HEK293 (cell line): ENCODE measurements at regions not wholly inside any gene's neighbourhood (a gene's known extent, or its start where the extent isn't known, plus 50 kb on each side); places are given as distances from the start of the nearest gene placed in this dataset.

Experiments
- CTCF ChIA-PET: fragments of 350-600 bp; formaldehyde crosslinking; extraction: SDS; loops from one replicate; lab custom pipeline; 2021; ENCODE audit warnings: antibody characterized with exemption; lab: Yijun Ruan, JAX
- POLR2A ChIA-PET: fragments of 300-600 bp; formaldehyde crosslinking; extraction: SDS; loops from one replicate; lab custom pipeline; 2020; ENCODE audit warnings: antibody characterized with exemption, inconsistent platforms; lab: Yijun Ruan, JAX
- H3K27ac ChIP-seq: fragments of 200-500 bp; sonication (Bioruptor generic); 2 replicates; pipeline ENCODE4 v1.5.1; 2014; ENCODE audit warnings: low read depth, low read length, control low read depth, inconsistent platforms; ENCODE audit errors: extremely low read depth
- H3K36me3 ChIP-seq, 2 experiments: fragments of 200-500 bp in 1 of 2; sonication (Bioruptor generic) in 1 of 2; 1 replicate in 1 of 2; 2 replicates in 1 of 2; pipeline ENCODE4 v1.5.1; 2014 to 2017; ENCODE audit warnings: inconsistent platforms in 2 of 2, low read length in 2 of 2; ENCODE audit not compliant: control insufficient read depth in 2 of 2, insufficient read depth in 1 of 2
- H3K4me1 ChIP-seq: fragments of 200-500 bp; sonication (Bioruptor generic); 2 replicates; pipeline ENCODE4 v1.5.1; 2014; ENCODE audit warnings: mild to moderate bottlenecking, low read length, inconsistent platforms; ENCODE audit not compliant: control insufficient read depth, insufficient read depth
- H3K4me3 ChIP-seq: 2 replicates; pipeline ENCODE4 v1.5.1; 2011; ENCODE audit warnings: low read depth, mild to moderate bottlenecking, control low read depth, low read length, moderate library complexity
- H3K9me3 ChIP-seq: fragments of 200-500 bp; sonication (Bioruptor generic); 2 replicates; pipeline ENCODE4 v1.5.1; 2014; ENCODE audit warnings: low read depth, low read length, inconsistent platforms; ENCODE audit not compliant: control insufficient read depth, insufficient read depth
- BCL11B ChIP-seq: fragments of 450-650 bp; formaldehyde crosslinking; IDR thresholded peaks from 2 replicates; pipeline ENCODE4 v1.5.1; 2016; ENCODE audit warnings: low read depth, missing biosample characterization, missing genetic modification characterization
- GFI1B ChIP-seq: fragments of 450-650 bp; formaldehyde crosslinking; IDR thresholded peaks from 2 replicates; pipeline ENCODE4 v1.5.1; 2016; ENCODE audit warnings: missing biosample characterization, missing genetic modification characterization
- SP2 ChIP-seq: fragments of 450-650 bp; formaldehyde crosslinking; IDR thresholded peaks from 2 replicates; pipeline ENCODE4 v1.5.1; 2016; ENCODE audit warnings: missing biosample characterization, missing genetic modification characterization
- ZFP3 ChIP-seq: fragments of 450-650 bp; formaldehyde crosslinking; IDR thresholded peaks from 2 replicates; pipeline ENCODE4 v1.5.1; 2016; ENCODE audit warnings: low read depth, missing biosample characterization, missing genetic modification characterization
- ZNF112 ChIP-seq: fragments of 450-650 bp; formaldehyde crosslinking; IDR thresholded peaks from 2 replicates; pipeline ENCODE4 v1.5.0; 2017; ENCODE audit warnings: missing biosample characterization, missing genetic modification characterization
- ZNF138 ChIP-seq: fragments of 450-650 bp; formaldehyde crosslinking; IDR thresholded peaks from 2 replicates; pipeline ENCODE4 v1.5.1; 2016; ENCODE audit warnings: missing biosample characterization, missing genetic modification characterization, borderline replicate concordance
- ZNF16 ChIP-seq: fragments of 450-650 bp; formaldehyde crosslinking; IDR thresholded peaks from 2 replicates; pipeline ENCODE4 v1.5.1; 2016; ENCODE audit warnings: low read depth, missing biosample characterization, missing genetic modification characterization
- ZNF266 ChIP-seq: fragments of 450-650 bp; formaldehyde crosslinking; IDR thresholded peaks from 2 replicates; pipeline ENCODE4 v1.5.1; 2016; ENCODE audit warnings: missing biosample characterization, missing genetic modification characterization, low read depth
- ZNF274 ChIP-seq, 2 experiments: fragments of 200-500 bp in 1 of 2; fragments of 450-650 bp in 1 of 2; sonication (Bioruptor generic) in 1 of 2; formaldehyde crosslinking in 1 of 2; IDR thresholded peaks; 2 replicates each; pipeline versions ENCODE4 v1.5.1 to v1.6.1; 2014 to 2016; ENCODE audit warnings: borderline replicate concordance in 1 of 2, inconsistent platforms in 1 of 2, low read length in 1 of 2, missing biosample characterization in 1 of 2, missing genetic modification characterization in 1 of 2
- ZNF311 ChIP-seq: fragments of 450-650 bp; formaldehyde crosslinking; IDR thresholded peaks from 2 replicates; pipeline ENCODE4 v1.5.1; 2017; ENCODE audit warnings: missing biosample characterization, missing genetic modification characterization, borderline replicate concordance
- ZNF37A ChIP-seq: fragments of 450-650 bp; IDR thresholded peaks from 2 replicates; pipeline ENCODE4 v1.5.1; 2018; ENCODE audit warnings: missing biosample characterization, missing genetic modification characterization
- ZNF521 ChIP-seq: fragments of 450-650 bp; formaldehyde crosslinking; IDR thresholded peaks from 2 replicates; pipeline ENCODE4 v1.5.1; 2017; ENCODE audit warnings: missing biosample characterization, mild to moderate bottlenecking, missing genetic modification characterization
- ZNF529 ChIP-seq: fragments of 450-650 bp; formaldehyde crosslinking; IDR thresholded peaks from 2 replicates; pipeline ENCODE4 v1.5.1; 2017; ENCODE audit warnings: missing genetic modification characterization, missing biosample characterization; ENCODE audit not compliant: insufficient replicate concordance
- ZNF530 ChIP-seq: fragments of 450-650 bp; formaldehyde crosslinking; IDR thresholded peaks from 2 replicates; pipeline ENCODE4 v1.5.1; 2016; ENCODE audit warnings: low read depth, missing biosample characterization, missing genetic modification characterization
- ZNF596 ChIP-seq: fragments of 450-650 bp; IDR thresholded peaks from 2 replicates; pipeline ENCODE4 v1.5.0; 2018; ENCODE audit warnings: missing biosample characterization, mild to moderate bottlenecking, missing genetic modification characterization, moderate library complexity
- ZNF654 ChIP-seq: fragments of 450-650 bp; formaldehyde crosslinking; IDR thresholded peaks from 2 replicates; pipeline ENCODE4 v1.5.1; 2016; ENCODE audit warnings: low read depth, missing biosample characterization, missing genetic modification characterization
- ZNF660 ChIP-seq: fragments of 450-650 bp; IDR thresholded peaks from 2 replicates; pipeline ENCODE4 v1.5.1; 2018; ENCODE audit warnings: missing biosample characterization, mild to moderate bottlenecking, missing genetic modification characterization
- ZNF664 ChIP-seq: fragments of 450-650 bp; formaldehyde crosslinking; IDR thresholded peaks from 2 replicates; pipeline ENCODE4 v1.5.1; 2016; ENCODE audit warnings: missing biosample characterization, missing genetic modification characterization
- ZNF777 ChIP-seq: fragments of 450-650 bp; formaldehyde crosslinking; IDR thresholded peaks from 2 replicates; pipeline ENCODE4 v1.5.1; 2017; ENCODE audit warnings: missing biosample characterization, missing genetic modification characterization, borderline replicate concordance
- ZNF837 ChIP-seq: fragments of 450-650 bp; formaldehyde crosslinking; IDR thresholded peaks from 2 replicates; pipeline ENCODE4 v1.5.1; 2016; ENCODE audit warnings: missing biosample characterization, missing genetic modification characterization
- TF ChIP-seq, protein P1 (sequence below): fragments of 450-650 bp; formaldehyde crosslinking; optimal IDR thresholded peaks from 2 replicates; pipeline ENCODE3; 2016; ENCODE audit warnings: missing biosample characterization, mild to moderate bottlenecking, missing genetic modification characterization
- TF ChIP-seq, protein P2 (sequence below): fragments of 450-650 bp; formaldehyde crosslinking; IDR thresholded peaks from 2 replicates; pipeline ENCODE4 v1.5.1; 2016; ENCODE audit warnings: missing biosample characterization, missing genetic modification characterization
- TF ChIP-seq, protein P3 (sequence below): fragments of 450-650 bp; formaldehyde crosslinking; IDR thresholded peaks from 2 replicates; pipeline ENCODE4 v1.5.1; 2017; ENCODE audit warnings: missing biosample characterization, missing genetic modification characterization

DNA sequence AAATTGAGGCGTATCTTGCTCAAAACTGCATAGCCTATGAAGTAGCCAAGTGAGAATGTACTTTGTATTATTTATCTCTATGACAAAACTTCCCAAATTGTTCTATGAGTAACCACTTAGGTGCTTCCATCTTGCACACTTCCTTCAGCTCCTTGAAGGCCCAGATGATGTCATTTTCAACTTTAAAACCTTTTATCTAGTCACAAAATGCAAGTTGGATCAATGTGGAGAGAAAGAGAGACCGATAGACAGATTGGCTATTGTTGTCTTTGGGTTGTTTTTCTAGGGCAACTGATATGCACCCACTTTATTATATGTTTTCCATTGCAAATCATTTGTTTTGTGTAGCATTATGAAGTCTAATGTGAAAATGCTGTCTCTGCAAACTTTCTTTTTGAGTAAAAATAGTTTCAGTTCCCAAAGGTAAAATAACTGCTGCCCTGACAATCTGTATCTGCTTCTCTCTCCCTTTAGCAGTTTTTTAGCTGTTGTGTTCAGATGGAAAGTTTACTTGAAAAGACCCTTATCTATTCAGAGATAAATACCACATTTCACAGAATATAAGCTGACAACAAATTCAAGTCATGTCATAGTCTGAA, 73.7 kb upstream of the CITED2 start:
- H3K4me3 ChIP-seq: no peak overlapping the region
- no peaks in the 10 kb centered on the region; the same call in 1 of the 2 replicates for H3K4me1 ChIP-seq
- no peaks in the 10 kb centered on the region for H3K9me3 ChIP-seq
- TF ChIP-seq, protein P1, sequence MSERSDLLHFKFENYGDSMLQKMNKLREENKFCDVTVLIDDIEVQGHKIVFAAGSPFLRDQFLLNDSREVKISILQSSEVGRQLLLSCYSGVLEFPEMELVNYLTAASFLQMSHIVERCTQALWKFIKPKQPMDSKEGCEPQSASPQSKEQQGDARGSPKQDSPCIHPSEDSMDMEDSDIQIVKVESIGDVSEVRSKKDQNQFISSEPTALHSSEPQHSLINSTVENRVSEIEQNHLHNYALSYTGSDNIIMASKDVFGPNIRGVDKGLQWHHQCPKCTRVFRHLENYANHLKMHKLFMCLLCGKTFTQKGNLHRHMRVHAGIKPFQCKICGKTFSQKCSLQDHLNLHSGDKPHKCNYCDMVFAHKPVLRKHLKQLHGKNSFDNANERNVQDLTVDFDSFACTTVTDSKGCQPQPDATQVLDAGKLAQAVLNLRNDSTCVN (tag by site-specific recombination): no peak
- TF ChIP-seq ZNF274 (IDR thresholded peaks at IDR 0.05; ENCODE audit: low read length) (no peak), ZNF274 (tag by site-specific recombination; IDR thresholded peaks at IDR 0.05; ENCODE audit: borderline replicate concordance) (no peak), ZNF777 (tag by site-specific recombination) (no peak), ZNF311 (tag by site-specific recombination) (no peak), ZNF521 (tag by site-specific recombination) (no peak)
- TF ChIP-seq, protein P2, sequence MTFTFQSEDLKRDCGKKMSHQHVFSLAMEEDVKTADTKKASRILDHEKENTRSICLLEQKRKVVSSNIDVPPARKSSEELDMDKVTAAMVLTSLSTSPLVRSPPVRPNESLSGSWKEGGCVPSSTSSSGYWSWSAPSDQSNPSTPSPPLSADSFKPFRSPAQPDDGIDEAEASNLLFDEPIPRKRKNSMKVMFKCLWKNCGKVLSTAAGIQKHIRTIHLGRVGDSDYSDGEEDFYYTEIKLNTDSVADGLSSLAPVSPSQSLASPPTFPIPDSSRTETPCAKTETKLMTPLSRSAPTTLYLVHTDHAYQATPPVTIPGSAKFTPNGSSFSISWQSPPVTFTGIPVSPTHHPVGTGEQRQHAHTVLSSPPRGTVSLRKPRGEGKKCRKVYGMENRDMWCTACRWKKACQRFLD (tag by site-specific recombination): no peak
- TF ChIP-seq, protein P3, sequence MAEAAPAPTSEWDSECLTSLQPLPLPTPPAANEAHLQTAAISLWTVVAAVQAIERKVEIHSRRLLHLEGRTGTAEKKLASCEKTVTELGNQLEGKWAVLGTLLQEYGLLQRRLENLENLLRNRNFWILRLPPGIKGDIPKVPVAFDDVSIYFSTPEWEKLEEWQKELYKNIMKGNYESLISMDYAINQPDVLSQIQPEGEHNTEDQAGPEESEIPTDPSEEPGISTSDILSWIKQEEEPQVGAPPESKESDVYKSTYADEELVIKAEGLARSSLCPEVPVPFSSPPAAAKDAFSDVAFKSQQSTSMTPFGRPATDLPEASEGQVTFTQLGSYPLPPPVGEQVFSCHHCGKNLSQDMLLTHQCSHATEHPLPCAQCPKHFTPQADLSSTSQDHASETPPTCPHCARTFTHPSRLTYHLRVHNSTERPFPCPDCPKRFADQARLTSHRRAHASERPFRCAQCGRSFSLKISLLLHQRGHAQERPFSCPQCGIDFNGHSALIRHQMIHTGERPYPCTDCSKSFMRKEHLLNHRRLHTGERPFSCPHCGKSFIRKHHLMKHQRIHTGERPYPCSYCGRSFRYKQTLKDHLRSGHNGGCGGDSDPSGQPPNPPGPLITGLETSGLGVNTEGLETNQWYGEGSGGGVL (tag by site-specific recombination): no peak
- no peak overlapping the region for H3K27ac ChIP-seq
- CTCF ChIA-PET: interaction anchor here (0.8 to 1.0 kb wide), 2 partner anchors 9 to 14 kb away, joined by 3 read pairs; no protein-coding TSS in a partner anchor
- H3K36me3 ChIP-seq: no peaks in the 10 kb centered on the region
- POLR2A ChIA-PET: interaction anchor here (1.2 kb wide), 1 partner anchor 74 kb away, joined by 4 read pairs; the partner anchor contains the start of gene CITED2

DNA sequence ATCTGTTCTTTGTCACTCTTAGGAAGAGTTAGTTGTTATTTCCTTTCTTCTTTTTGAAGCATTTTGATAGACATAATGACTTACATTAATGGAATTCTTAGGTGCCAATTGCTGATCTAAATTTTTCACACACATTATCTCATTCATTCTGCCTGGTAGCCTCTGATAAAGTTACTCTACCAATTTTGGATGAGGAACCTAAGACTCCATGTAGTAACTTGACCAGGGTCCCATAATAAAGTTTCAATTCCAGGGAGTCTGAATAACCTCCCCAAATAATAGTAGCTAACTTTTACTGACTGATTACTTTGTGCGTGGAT, 73.2 kb upstream of the CITED2 start:
- TF ChIP-seq ZNF837 (tag by site-specific recombination) (no peak), ZNF664 (tag by site-specific recombination) (peak; percentile 45; the same call in 1 of the 2 replicates)
- H3K9me3 ChIP-seq: no peaks in the 10 kb centered on the region
- ChIA-PET CTCF (interaction anchor here (0.6 to 1.0 kb wide), 3 partner anchors 8 to 1441 kb away, joined by 3 to 4 read pairs (median 3); no protein-coding TSS in a partner anchor), POLR2A (interaction anchor here (1.2 kb wide), 1 partner anchor 73 kb away, joined by 4 read pairs; the partner anchor contains the start of gene CITED2)
- no peak overlapping the region for H3K4me3 ChIP-seq
- H3K4me1 ChIP-seq: no peaks in the 10 kb centered on the region; the same call in 1 of the 2 replicates
- no peaks in the 10 kb centered on the region for H3K36me3 ChIP-seq
- no peak overlapping the region for H3K27ac ChIP-seq

DNA sequence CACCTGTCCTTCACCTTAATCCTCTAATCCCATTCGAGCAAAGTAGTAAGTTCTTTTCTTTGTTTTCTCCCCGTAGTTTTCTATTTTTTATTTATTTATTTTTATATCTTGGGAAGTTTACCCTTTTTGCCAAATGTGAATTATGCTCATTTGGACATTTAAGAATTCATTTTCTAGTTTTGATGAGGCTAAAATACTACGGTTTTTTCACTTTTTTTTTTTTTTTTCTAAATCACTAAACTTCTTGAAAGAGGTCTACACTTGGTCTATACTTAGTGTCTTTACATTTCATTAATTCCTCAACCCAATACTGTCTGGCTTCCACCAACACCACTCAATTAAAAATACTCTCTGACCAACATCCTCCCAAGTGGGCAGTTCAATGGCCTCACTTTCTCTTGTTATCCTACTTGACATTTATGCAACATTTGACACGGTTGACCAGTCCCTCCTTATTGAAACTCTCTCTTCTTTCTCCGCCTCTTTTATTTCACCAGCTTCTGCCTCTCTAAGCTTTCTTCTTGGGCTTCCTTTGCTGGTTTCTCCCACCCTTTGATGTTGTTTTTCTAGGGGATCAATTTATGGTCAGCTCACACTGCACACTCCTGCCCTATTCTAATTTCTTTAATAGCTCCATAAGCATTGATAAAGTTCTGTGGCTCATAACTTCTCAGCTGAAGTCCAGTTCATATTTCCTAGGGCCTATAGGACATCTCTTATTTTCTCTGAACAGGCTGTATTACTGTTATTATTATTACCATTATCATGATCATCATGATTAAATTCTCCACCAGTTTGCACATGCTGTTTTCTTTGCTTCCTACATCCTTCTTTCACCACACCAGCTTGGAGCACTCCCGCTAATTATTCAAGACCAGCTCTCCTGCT, 72.6 kb upstream of the CITED2 start:
- TF ChIP-seq SP2 (tag by site-specific recombination) (no peak), ZNF660 (no peak), ZNF16 (tag by site-specific recombination) (no peak), ZNF529 (tag by site-specific recombination) (no peak), GFI1B (tag by site-specific recombination) (no peak), ZNF266 (tag by site-specific recombination) (no peak), BCL11B (tag by site-specific recombination) (no peak), ZNF654 (no peak), ZNF112 (no peak), ZNF37A (tag by site-specific recombination) (no peak), ZNF596 (no peak), ZNF530 (no peak), ZFP3 (tag by site-specific recombination) (no peak), ZNF138 (tag by site-specific recombination) (no peak)
- TF ChIP-seq, all 188 proteins: peak for 0
- H3K9me3 ChIP-seq: no peaks in the 10 kb centered on the region
- no peak overlapping the region for H3K4me3 ChIP-seq
- POLR2A ChIA-PET: interaction anchor here (1.2 kb wide), 1 partner anchor 73 kb away, joined by 4 read pairs; the partner anchor contains the start of gene CITED2
- H3K27ac ChIP-seq: no peak overlapping the region
- no peaks in the 10 kb centered on the region for H3K36me3 ChIP-seq
- CTCF ChIA-PET: interaction anchor here (0.6 to 1.0 kb wide), 3 partner anchors 8 to 1441 kb away, joined by 3 to 4 read pairs (median 3); no protein-coding TSS in a partner anchor
- no peaks in the 10 kb centered on the region; the same call in 1 of the 2 replicates for H3K4me1 ChIP-seq
